Heart right ventricle (tissue), 16 donors: ENCODE measurements at regions not wholly inside any gene's neighbourhood (a gene's known extent, or its start where the extent isn't known, plus 50 kb on each side); places are given as distances from the start of the nearest gene placed in this dataset.
A peak's percentile ranks its signal among the peaks of the same experiment; 100 is the strongest.

ENCODE experiments used
- ATAC-seq, 8 donors: fragments of 200-7000 bp; cut with Tn5 transposase; one replicate each; pipeline ENCODE4 v1.9.1; 2020; ENCODE audit warnings: mild to moderate bottlenecking in 8 of 8, moderate library complexity in 8 of 8, moderate number of reproducible peaks in 1 of 8
- DNase-seq, 2 donors: peaks; one replicate each; pipeline ENCODE4 v3.0.0-alpha.2; 2020
- H3K27ac ChIP-seq, 10 donors: fragments of 200-600 bp; sonication (generic) in 2 of 10; one replicate each; pipeline versions ENCODE4 v1.5.0 to v1.8.0; 2020 to 2022; ENCODE audit warnings: mild to moderate bottlenecking in 3 of 10
- H3K27me3 ChIP-seq, 7 donors: fragments of 200-600 bp; one replicate each; pipeline ENCODE4 v1.8.0; 2021 to 2022; ENCODE audit warnings: mild to moderate bottlenecking in 2 of 7
- H3K36me3 ChIP-seq, 9 donors: fragments of 200-600 bp; sonication (generic) in 1 of 9; one replicate each; pipeline versions ENCODE4 v1.5.0 to v1.8.0; 2020 to 2022; ENCODE audit warnings: mild to moderate bottlenecking in 2 of 9
- H3K4me1 ChIP-seq, 9 donors: fragments of 200-600 bp; sonication (generic) in 1 of 9; one replicate each; pipeline versions ENCODE4 v1.5.0 to v1.8.0; 2020 to 2022; ENCODE audit warnings: mild to moderate bottlenecking in 4 of 9
- H3K4me3 ChIP-seq, 10 donors: fragments of 200-600 bp; sonication (generic) in 2 of 10; one replicate each; pipeline versions ENCODE4 v1.5.0 to v1.8.0; 2020 to 2022; ENCODE audit warnings: mild to moderate bottlenecking in 7 of 10, moderate library complexity in 2 of 10
- H3K9me3 ChIP-seq, 11 donors: fragments of 200-600 bp in 10 of 11; sonication (generic) in 2 of 11; one replicate each; pipeline versions ENCODE4 v1.5.0 to v1.8.0; 2013 to 2022; ENCODE audit warnings: mild to moderate bottlenecking in 2 of 11, control low read depth in 1 of 11, moderate library complexity in 1 of 11
- CTCF ChIP-seq, 9 donors: fragments of 200-600 bp; sonication (generic) in 2 of 9; IDR thresholded peaks; one replicate each; pipeline versions ENCODE4 v1.5.0 to v1.8.0; 2021 to 2022; ENCODE audit warnings: antibody characterized with exemption in 9 of 9, mild to moderate bottlenecking in 5 of 9, moderate library complexity in 1 of 9
- WGBS, 2 donors: extraction: QIAGEN DNeasy Blood & Tissue Kit; methylation state at CpG; one replicate each; pipeline ENCODE4 v1.1.7; 2013; ENCODE audit warnings: inconsistent platforms in 1 of 2; 5-methylcytosine and 5-hydroxymethylcytosine counted together
- intact Hi-C, 10 donors: fragments of 100-400 bp; cut with DNase I; formaldehyde crosslinking; loops; one replicate each; pipeline versions ENCODE4 v1.11.1 to v1.14.2; 2022
- donor health status: Arrhythmogenic right ventricular cardiomyopathy.
- donor health status: ischemic (EF 13 %, LVEDD 7.1; RV severe dilation, severe dysfunction).
- donor health status: healthy with polysubstance abuse.
- donor health status: DM: no; HTN: yes; CAD: no.
- donor health status: DM: no; HTN: no; CAD: no.
- donor health status: ischemic (EF 25% LVEDD 6.9; RV normal size, moderate dysfunction).
- donor health status: ischemic (EF 25% LVEDD 5.7; RV mildly dilated, moderate dysfunction).
- donor health status: healthy.
- donor health status: DM: yes; HTN: yes; CAD: no.
- donor health status: Ischemic cardiomyopathy.
- donor health status: ischemic (EF 35%, LVEDD 5.7; RV mildly dilated, moderate dysfunction).
- donor health status: nonischemic (EF 11% LVEDD 7.7; RV severe dilation, severe dysfunction).
- donor health status: DM: yes; HTN: yes; CAD: no.
- donor health status: PGD.
- donor health status: ischemic (EF 29% LVEDD 5.4; RV normal size, mild dysfunction).
- donor health status: nonischemic (EF 23%, LVEDD 6.1; RV moderate dilation, normal function).

DNA sequence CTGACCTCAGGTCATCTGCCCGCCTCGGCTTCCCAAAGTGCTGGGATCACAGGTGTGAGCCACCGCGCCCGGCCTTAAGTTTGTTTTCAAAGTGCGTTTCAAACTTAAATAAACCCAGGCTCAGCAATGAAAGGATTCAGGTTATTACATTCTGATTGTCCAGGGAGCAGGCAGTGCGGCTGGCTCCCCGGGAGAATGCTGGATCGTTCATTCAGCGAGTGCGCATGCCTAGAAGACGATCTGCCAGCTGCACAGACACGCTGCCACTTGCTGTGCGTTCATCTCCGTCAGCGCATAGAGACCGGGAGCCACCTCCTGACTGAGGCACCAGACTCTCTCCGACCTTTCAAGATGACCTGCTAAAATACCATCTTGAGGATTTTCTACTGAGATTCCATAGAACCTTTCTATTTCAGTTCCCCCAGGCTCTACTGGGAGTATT is 163.9 kb upstream of the ZNF217 start:
- ATAC-seq (no peak), DNase-seq (no peak)
- WGBS, 2 donors, result 96 to 98% methylated on average over 18 of the region's 18 CpGs
- H3K9me3 ChIP-seq, result no peaks in the 10 kb centered on the region
- intact Hi-C loops, result no loop called here
- no peak overlapping the region for H3K27ac ChIP-seq
- peaks cover 0 to 15% (median 0%) of the 10 kb centered on the region in 9 donors for H3K4me1 ChIP-seq
- H3K36me3 ChIP-seq, result no peaks in the 10 kb centered on the region
- no peak overlapping the region for H3K4me3 ChIP-seq
- TF ChIP-seq CTCF (IDR thresholded peaks at IDR 0.05), result no peak
- peaks cover 0 to 3% (median 0%) of the 10 kb centered on the region in 7 donors for H3K27me3 ChIP-seq

DNA sequence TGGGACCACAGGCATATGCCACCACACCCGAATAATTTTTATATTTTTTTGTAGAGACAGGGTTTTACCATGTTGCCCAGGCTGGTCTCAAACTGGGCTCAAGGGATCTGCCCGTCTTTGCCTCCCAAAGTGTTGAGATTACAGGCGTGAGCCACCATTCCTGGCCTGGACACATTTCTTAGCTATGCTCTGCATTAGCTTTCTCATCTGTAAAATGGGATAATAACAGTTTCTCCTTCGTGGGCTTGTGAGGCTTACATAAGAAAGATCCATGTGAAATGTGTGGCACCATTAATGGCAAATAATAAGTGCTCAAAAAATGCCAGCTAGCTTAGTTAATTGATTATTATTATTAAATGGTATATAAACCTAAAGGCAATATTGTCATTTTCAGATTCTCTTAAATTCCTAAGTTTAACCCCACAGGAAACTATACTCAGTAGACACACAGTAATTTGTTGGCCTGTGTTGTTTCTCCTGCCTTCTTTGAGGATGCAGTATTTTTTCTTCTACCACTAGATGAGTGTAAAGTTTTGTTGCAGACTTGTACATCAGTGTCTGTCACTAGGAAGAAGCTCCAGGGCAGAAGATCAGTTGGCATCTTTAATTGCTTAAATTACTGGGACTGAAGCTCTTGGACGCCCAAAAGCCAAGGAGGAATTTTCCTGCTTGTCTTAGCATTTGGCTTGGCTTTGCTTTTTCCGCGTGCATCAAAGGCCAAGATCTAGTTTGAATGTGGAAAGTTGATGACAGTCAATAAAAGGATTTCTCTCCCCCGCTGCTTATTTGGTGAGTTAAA is 162.3 kb upstream of the ZNF217 start:
- WGBS, 2 donors, result 90 to 96% methylated on average over 8 of the region's 8 CpGs
- no peak overlapping the region for H3K4me3 ChIP-seq
- H3K4me1 ChIP-seq, result peaks cover 2 to 30% (median 9%) of the 10 kb centered on the region in 9 donors
- no peak overlapping the region for H3K27ac ChIP-seq
- H3K9me3 ChIP-seq, result no peaks in the 10 kb centered on the region
- no peak for DNase-seq
- H3K36me3 ChIP-seq, result no peaks in the 10 kb centered on the region
- TF ChIP-seq CTCF (IDR thresholded peaks at IDR 0.05), result no peak
- ATAC-seq, result no peak
- intact Hi-C loops, result no loop called here
- H3K27me3 ChIP-seq, result peaks cover 0 to 3% (median 0%) of the 10 kb centered on the region in 7 donors

DNA sequence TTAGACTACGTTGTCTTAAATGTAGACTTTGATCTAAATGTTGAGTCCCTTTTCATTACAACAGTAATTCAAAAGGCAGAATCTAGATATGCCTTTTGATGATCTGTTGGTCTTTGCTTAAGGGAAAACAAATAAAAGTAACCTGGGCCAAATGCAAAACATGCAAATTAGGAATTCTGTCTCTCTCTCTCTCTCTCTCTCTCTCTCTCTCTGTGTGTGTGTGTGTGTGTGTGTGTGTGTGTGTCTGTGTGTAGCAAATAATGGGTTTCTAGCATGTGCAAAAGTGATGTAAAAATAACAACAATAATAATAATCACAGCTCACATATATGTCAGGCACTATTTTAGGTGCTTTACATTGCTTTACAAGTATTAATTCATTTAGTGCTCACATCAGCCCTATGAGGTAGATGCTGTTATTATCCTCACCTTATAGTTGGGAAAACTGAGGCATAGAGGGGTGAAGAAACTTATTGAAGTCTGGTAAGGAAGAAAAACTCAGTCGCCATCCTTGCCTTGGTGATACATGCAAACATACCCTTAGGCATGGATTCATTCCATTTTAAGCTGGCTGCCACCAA is 160.3 kb upstream of the ZNF217 start:
- intact Hi-C loops, result no loop called here
- ATAC-seq, result no peak

More for the DNA sequence above, 160.3 kb upstream of the ZNF217 start:
- H3K4me1 ChIP-seq, result peaks cover 2 to 35% (median 9%) of the 10 kb centered on the region in 9 donors
- no peaks in the 10 kb centered on the region for H3K9me3 ChIP-seq
- peaks cover 0 to 3% (median 0%) of the 10 kb centered on the region in 7 donors for H3K27me3 ChIP-seq
- H3K27ac ChIP-seq, result peak overlapping the region in 1 of 10 donors; percentile 35
- no peak overlapping the region for H3K4me3 ChIP-seq
- no peak for TF ChIP-seq CTCF (IDR thresholded peaks at IDR 0.05)
- WGBS, 2 donors, result 48 to 84% methylated on average over 2 of the region's 2 CpGs
- no peaks in the 10 kb centered on the region for H3K36me3 ChIP-seq
- no peak for DNase-seq
